RWPE1 (cell line): ENCODE measurements at regions not wholly inside any gene's neighbourhood (a gene's known extent, or its start where the extent isn't known, plus 50 kb on each side); places are given as distances from the start of the nearest gene placed in this dataset.

Experiments
- CTCF ChIA-PET: fragments of 350-600 bp; sonication (Branson Sonifier 250); formaldehyde crosslinking; extraction: SDS; loops from one replicate; lab custom pipeline; 2021; lab: Yijun Ruan, JAX
- POLR2A ChIA-PET: fragments of 400-600 bp; formaldehyde crosslinking; extraction: SDS; loops from one replicate; lab custom pipeline; 2020; ENCODE audit warnings: antibody characterized with exemption; ENCODE audit not compliant: low non-redundant PET; lab: Yijun Ruan, JAX
- DNase-seq: peaks from one replicate; pipeline ENCODE4 v3.0.0; 2012; ENCODE audit warnings: low spot score
- H3K27ac ChIP-seq: fragments of 450-650 bp; 2 replicates; pipeline ENCODE4 v1.5.1; 2017
- CTCF ChIP-seq: fragments of 450-650 bp; conservative IDR thresholded peaks from 2 replicates; pipeline ENCODE4 v1.5.1; 2017; ENCODE audit warnings: low read depth, mild to moderate bottlenecking

- no peak for TF ChIP-seq CTCF
- H3K27ac ChIP-seq = no peak overlapping the region
- DNase-seq = no peak
- CTCF ChIA-PET = interaction anchor here (0.6 to 0.7 kb wide), 2 partner anchors 101 to 242 kb away, joined by 5 to 11 read pairs; no protein-coding TSS in a partner anchor
- POLR2A ChIA-PET = no interaction called here
These were observed 304.5 kb upstream of the PKDCC start for GRCh38 chr2:41743324-41743723.

GRCh38 chr2:41750829-41751228 is 297.0 kb upstream of the PKDCC start:
- TF ChIP-seq CTCF = no peak
- DNase-seq = no peak
- POLR2A ChIA-PET = no interaction called here
- no peak overlapping the region for H3K27ac ChIP-seq
- CTCF ChIA-PET = no interaction called here

- TF ChIP-seq CTCF = no peak
- POLR2A ChIA-PET = no interaction called here
- DNase-seq = no peak
- CTCF ChIA-PET = no interaction called here
- no peak overlapping the region for H3K27ac ChIP-seq
These were observed 287.9 kb upstream of the PKDCC start for GRCh38 chr2:41759880-41760279.

GRCh38 chr2:41763141-41763540 is 284.7 kb upstream of the PKDCC start:
- H3K27ac ChIP-seq = no peak overlapping the region
- DNase-seq = no peak
- ChIA-PET CTCF (interaction anchor here (0.6 kb wide), 1 partner anchor 1772 kb away, joined by 3 read pairs; no protein-coding TSS in a partner anchor), POLR2A (no interaction called here)
- no peak for TF ChIP-seq CTCF

GRCh38 chr2:41764131-41764530 is 283.7 kb upstream of the PKDCC start:
- POLR2A ChIA-PET = no interaction called here
- H3K27ac ChIP-seq = no peak overlapping the region
- TF ChIP-seq CTCF = no peak
- CTCF ChIA-PET = interaction anchor here (0.5 kb wide), 1 partner anchor 224 kb away, joined by 4 read pairs; no protein-coding TSS in a partner anchor
- DNase-seq = no peak

GRCh38 chr2:41764919-41765318 is 282.9 kb upstream of the PKDCC start:
- peak; percentile 13 for DNase-seq
- no peak for TF ChIP-seq CTCF
- H3K27ac ChIP-seq = no peak overlapping the region
- ChIA-PET CTCF (interaction anchor here (0.5 to 0.7 kb wide), 4 partner anchors 67 to 285 kb away, joined by 3 to 4 read pairs (median 4); no protein-coding TSS in a partner anchor), POLR2A (no interaction called here)

- ChIA-PET POLR2A (no interaction called here), CTCF (no interaction called here)
- TF ChIP-seq CTCF = no peak
These were observed 279.5 kb upstream of the PKDCC start for GRCh38 chr2:41768310-41768709.

More at GRCh38 chr2:41768310-41768709, 279.5 kb upstream of the PKDCC start:
- no peak for DNase-seq
- H3K27ac ChIP-seq = no peak overlapping the region
